ENCODE measurements at regions not wholly inside any gene's neighbourhood (a gene's known extent, or its start where the extent isn't known, plus 50 kb on each side); places are given as distances from the start of the nearest gene placed in this dataset.
A peak's percentile ranks its signal among the peaks of the same experiment; 100 is the strongest.

DNA sequence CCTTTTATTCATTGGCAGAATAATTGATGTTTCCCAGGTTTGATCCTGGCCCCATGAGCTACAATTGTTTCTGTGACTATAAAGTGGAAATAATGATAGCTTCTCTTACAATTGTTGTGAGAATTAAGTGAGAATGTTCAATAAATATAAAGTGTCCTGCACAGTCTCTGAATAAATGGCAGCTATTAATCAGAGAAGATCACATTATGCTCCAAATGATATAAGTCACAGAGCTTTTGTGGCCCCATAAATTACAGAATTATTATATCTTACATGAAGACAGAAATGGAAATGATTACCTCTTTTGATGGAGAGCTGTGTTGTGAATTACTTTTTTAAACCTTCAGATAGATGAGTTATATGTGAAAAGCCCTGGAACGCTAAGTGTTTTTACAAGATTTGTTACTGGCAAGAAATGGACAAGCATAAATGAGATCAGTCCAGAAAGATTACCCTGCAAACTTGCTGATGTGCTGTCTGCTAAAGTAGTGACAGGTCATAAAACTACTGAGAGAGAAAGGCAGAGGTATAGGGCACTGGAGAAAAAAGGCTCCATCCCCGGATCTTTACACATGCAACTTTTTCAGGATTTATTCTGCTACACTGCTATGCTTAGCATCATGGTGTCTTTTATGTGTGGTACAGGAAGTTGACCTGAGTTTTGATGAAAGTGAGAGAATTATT lies 750.9 kb upstream of the GOT2 start:
- no peak for DNase-seq
- in situ Hi-C loops (cut with HindIII; ENCODE audit: low pct_ligation_motif_present, low sequenced_read_pairs) = no loop called here
- H3K4me3 ChIP-seq (ENCODE audit: low read depth, low read length) = no peak overlapping the region
- no peaks in the 10 kb centered on the region for H3K27me3 ChIP-seq (replicated peaks)
- H3K27ac ChIP-seq = no peak overlapping the region
- TF ChIP-seq, protein P1, sequence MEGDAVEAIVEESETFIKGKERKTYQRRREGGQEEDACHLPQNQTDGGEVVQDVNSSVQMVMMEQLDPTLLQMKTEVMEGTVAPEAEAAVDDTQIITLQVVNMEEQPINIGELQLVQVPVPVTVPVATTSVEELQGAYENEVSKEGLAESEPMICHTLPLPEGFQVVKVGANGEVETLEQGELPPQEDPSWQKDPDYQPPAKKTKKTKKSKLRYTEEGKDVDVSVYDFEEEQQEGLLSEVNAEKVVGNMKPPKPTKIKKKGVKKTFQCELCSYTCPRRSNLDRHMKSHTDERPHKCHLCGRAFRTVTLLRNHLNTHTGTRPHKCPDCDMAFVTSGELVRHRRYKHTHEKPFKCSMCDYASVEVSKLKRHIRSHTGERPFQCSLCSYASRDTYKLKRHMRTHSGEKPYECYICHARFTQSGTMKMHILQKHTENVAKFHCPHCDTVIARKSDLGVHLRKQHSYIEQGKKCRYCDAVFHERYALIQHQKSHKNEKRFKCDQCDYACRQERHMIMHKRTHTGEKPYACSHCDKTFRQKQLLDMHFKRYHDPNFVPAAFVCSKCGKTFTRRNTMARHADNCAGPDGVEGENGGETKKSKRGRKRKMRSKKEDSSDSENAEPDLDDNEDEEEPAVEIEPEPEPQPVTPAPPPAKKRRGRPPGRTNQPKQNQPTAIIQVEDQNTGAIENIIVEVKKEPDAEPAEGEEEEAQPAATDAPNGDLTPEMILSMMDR (IDR thresholded peaks at IDR 0.05; ENCODE audit: low read depth, low read length, missing control alignments) = no peak
- no peaks in the 10 kb centered on the region for H3K36me3 ChIP-seq (replicated peaks)

DNA sequence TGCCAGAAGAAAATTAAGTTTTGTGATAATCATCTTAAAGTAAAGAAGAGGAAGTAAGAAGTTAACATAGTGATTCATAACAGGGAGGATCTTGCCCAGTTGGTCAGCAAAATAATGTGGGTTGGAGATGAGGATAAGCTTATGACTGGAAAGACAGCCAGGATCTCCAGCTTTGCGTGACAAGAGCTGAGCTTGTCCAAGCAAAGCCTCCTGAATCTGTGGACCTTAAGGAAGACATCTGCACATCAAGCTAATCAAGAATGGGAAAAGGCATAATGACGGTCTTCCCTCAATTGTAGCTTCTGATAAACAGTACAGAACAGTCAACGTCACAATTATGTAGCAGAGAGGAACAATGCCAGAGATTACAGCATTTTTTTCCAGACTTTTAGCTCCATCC lies 744.7 kb upstream of the GOT2 start:
- in situ Hi-C loops (cut with HindIII; ENCODE audit: low pct_ligation_motif_present, low sequenced_read_pairs) = no loop called here
- H3K27ac ChIP-seq = no peak overlapping the region
- H3K27me3 ChIP-seq (replicated peaks) = no peaks in the 10 kb centered on the region
- DNase-seq = no peak
- H3K4me3 ChIP-seq (ENCODE audit: low read depth, low read length) = no peak overlapping the region
- TF ChIP-seq, protein P1 (IDR thresholded peaks at IDR 0.05; ENCODE audit: low read depth, low read length, missing control alignments) = no peak
- H3K36me3 ChIP-seq (replicated peaks) = no peaks in the 10 kb centered on the region

DNA sequence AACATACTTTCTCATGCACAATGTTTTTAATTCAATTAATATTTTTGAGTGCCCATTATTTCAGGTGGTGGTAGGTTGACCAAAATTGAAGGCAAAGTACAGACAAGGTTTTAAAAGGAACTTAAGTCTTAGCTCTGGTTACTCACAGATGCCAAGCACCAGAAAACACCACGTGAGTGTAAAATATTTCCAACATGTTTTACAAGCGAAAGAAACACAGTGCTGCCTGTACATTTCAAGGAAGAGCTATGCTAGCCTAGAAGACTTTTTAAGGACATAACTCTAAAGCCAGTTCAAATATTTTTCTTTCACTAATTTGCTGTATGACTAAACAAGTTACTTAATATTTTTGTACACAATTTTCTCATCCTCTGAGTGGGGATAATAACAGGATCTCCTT lies 736.4 kb upstream of the GOT2 start:
- no peak for DNase-seq
- in situ Hi-C loops (cut with HindIII; ENCODE audit: low pct_ligation_motif_present, low sequenced_read_pairs) = no loop called here
- no peaks in the 10 kb centered on the region for H3K36me3 ChIP-seq (replicated peaks)
- H3K27ac ChIP-seq = no peak overlapping the region
- H3K27me3 ChIP-seq (replicated peaks) = no peaks in the 10 kb centered on the region
- H3K4me3 ChIP-seq (ENCODE audit: low read depth, low read length) = no peak overlapping the region
- TF ChIP-seq, protein P1 (IDR thresholded peaks at IDR 0.05; ENCODE audit: low read depth, low read length, missing control alignments) = no peak

- Histone ChIP-seq H3K36me3 (replicated peaks) (no peaks in the 10 kb centered on the region), H3K27ac (no peak overlapping the region), H3K4me3 (ENCODE audit: low read depth, low read length) (no peak overlapping the region), H3K27me3 (replicated peaks) (no peaks in the 10 kb centered on the region)
- in situ Hi-C loops (cut with HindIII; ENCODE audit: low pct_ligation_motif_present, low sequenced_read_pairs) = no loop called here
- DNase-seq = no peak
- TF ChIP-seq, protein P1 (IDR thresholded peaks at IDR 0.05; ENCODE audit: low read depth, low read length, missing control alignments) = no peak
These were observed 735.1 kb upstream of the GOT2 start for GRCh38 chr16:59469266-59469665.

DNA sequence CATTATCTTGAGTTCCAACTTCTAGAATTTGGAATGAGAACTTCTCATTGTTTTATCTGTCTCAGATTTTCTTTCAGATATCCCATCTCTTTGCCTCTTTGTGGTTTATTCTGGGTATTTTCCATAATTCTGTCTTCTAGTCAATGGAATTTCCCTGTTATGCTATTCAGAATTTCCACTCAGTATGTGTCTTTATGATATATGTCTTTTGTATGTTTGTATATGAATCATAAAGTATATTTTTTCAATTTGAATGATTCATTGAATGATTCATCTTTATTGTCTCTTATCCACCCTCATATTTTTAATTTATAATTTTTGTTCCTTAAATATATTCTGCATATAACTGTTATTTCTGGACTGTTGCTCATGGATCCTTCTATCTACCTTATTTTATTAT lies 729.7 kb upstream of the GOT2 start:
- Histone ChIP-seq H3K4me3 (ENCODE audit: low read depth, low read length) (no peak overlapping the region), H3K36me3 (replicated peaks) (no peaks in the 10 kb centered on the region), H3K27ac (peak overlapping the region; percentile 32), H3K27me3 (replicated peaks) (no peaks in the 10 kb centered on the region)
- no peak for DNase-seq
- in situ Hi-C loops (cut with HindIII; ENCODE audit: low pct_ligation_motif_present, low sequenced_read_pairs) = no loop called here
- TF ChIP-seq, protein P1 (IDR thresholded peaks at IDR 0.05; ENCODE audit: low read depth, low read length, missing control alignments) = no peak

GRCh38 chr16:59459806-59460205 lies 725.7 kb upstream of the GOT2 start:
- TF ChIP-seq, protein P1 (IDR thresholded peaks at IDR 0.05; ENCODE audit: low read depth, low read length, missing control alignments) = no peak
- H3K36me3 ChIP-seq (replicated peaks) = no peaks in the 10 kb centered on the region
- no peaks in the 10 kb centered on the region for H3K27me3 ChIP-seq (replicated peaks)
- peak; percentile 70 for DNase-seq
- peak overlapping the region; percentile 40 for H3K27ac ChIP-seq
- no peak overlapping the region for H3K4me3 ChIP-seq (ENCODE audit: low read depth, low read length)
- in situ Hi-C loops (cut with HindIII; ENCODE audit: low pct_ligation_motif_present, low sequenced_read_pairs) = no loop called here
